Endothelial cell of umbilical vein (primary cell): ENCODE measurements at regions not wholly inside any gene's neighbourhood (a gene's known extent, or its start where the extent isn't known, plus 50 kb on each side); places are given as distances from the start of the nearest gene placed in this dataset.

Source experiments
- BruUV-seq: library from RNA; stranded (reverse); fragments of 400-500 nt; replicated peaks from 2 replicates; lab custom pipeline; 2021; lab: Mats Ljungman, UMichigan
- CTCF ChIA-PET: fragments of 300-600, 350-600 bp; sonication (Branson Sonifier 250); formaldehyde crosslinking; loops from one replicate; lab custom pipeline; 2021; ENCODE audit warnings: antibody characterized with exemption, inconsistent platforms; lab: Charles Lee
- POLR2A ChIA-PET: fragments of 300-600, 350-600 bp; sonication (Branson Sonifier 250); formaldehyde crosslinking; loops from one replicate; lab custom pipeline; 2021; ENCODE audit warnings: antibody characterized with exemption, inconsistent platforms; lab: Charles Lee
- DNase-seq: peaks from one replicate; pipeline ENCODE4 v3.0.0-alpha.2; 2011; ENCODE audit warnings: low read depth, low spot score
- FAIRE-seq: peaks from 2 replicates; lab custom pipeline; 2011; peaks lifted over from hg19 to GRCh38; lab: Jason Lieb, UNC
- H2AFZ ChIP-seq: 2 replicates; pipeline ENCODE4 v1.6.0; 2012; ENCODE audit warnings: low read depth, low read length, control low read depth, inconsistent platforms
- H3K27ac ChIP-seq: 2 replicates; pipeline ENCODE4 v1.5.1; 2011; ENCODE audit warnings: low read depth, mild to moderate bottlenecking, control low read depth, low read length, moderate library complexity; ENCODE audit not compliant: insufficient read depth
- H3K27me3 ChIP-seq, 2 experiments: 2 replicates each; pipeline versions ENCODE4 v1.6.0 to v1.6.1; 2011; ENCODE audit warnings: low read length in 2 of 2, mixed read lengths in 1 of 2; ENCODE audit not compliant: control insufficient read depth in 2 of 2, insufficient read depth in 2 of 2
- H3K36me3 ChIP-seq, 2 experiments: 2 replicates in 1 of 2; 3 replicates in 1 of 2; pipeline ENCODE4 v1.5.1; 2011; ENCODE audit warnings: low read length in 2 of 2, mild to moderate bottlenecking in 1 of 2, moderate library complexity in 1 of 2; ENCODE audit not compliant: control insufficient read depth in 2 of 2, insufficient read depth in 2 of 2; ENCODE audit errors: extremely low read depth in 1 of 2
- H3K4me1 ChIP-seq: 3 replicates; pipeline ENCODE4 v1.5.1; 2011; ENCODE audit warnings: mild to moderate bottlenecking, low read length; ENCODE audit not compliant: control insufficient read depth, insufficient read depth; ENCODE audit errors: extremely low read depth
- H3K4me2 ChIP-seq: 2 replicates; pipeline ENCODE4 v1.6.1; 2011; ENCODE audit warnings: low read length, control low read depth, mixed read lengths; ENCODE audit not compliant: insufficient read depth
- H3K4me3 ChIP-seq, 3 experiments: fragments of 200-600 bp in 1 of 3; sonication (generic), shearing (Covaris generic) in 1 of 3; replicated peaks in 1 of 3; 2 replicates each; pipeline ENCODE4 v1.5.1; 2011 to 2016; ENCODE audit warnings: control low read depth in 3 of 3, low read length in 3 of 3, mild to moderate bottlenecking in 2 of 3, inconsistent platforms in 1 of 3, low read depth in 1 of 3, moderate library complexity in 1 of 3; ENCODE audit not compliant: insufficient read depth in 1 of 3
- H3K79me2 ChIP-seq: 2 replicates; pipeline ENCODE4 v1.6.0; 2012; ENCODE audit warnings: low read length, inconsistent platforms; ENCODE audit not compliant: control insufficient read depth, insufficient read depth
- H3K9ac ChIP-seq: replicated peaks from 2 replicates; pipeline ENCODE3; 2011; ENCODE audit warnings: low read length, control low read depth; ENCODE audit not compliant: insufficient read depth; ENCODE audit errors: extremely low read depth
- H3K9me1 ChIP-seq: replicated peaks from 3 replicates; pipeline ENCODE4 v1.6.0; 2011; ENCODE audit warnings: mild to moderate bottlenecking, low read length; ENCODE audit not compliant: control insufficient read depth, insufficient read depth; ENCODE audit errors: extremely low read depth
- H3K9me3 ChIP-seq: replicated peaks from 2 replicates; pipeline ENCODE4 v1.5.1; 2012; ENCODE audit warnings: low read length, inconsistent platforms; ENCODE audit not compliant: control insufficient read depth, insufficient read depth
- H4K20me1 ChIP-seq: replicated peaks from 2 replicates; pipeline ENCODE3; 2011; ENCODE audit warnings: mild to moderate bottlenecking, low read length; ENCODE audit not compliant: control insufficient read depth, insufficient read depth; ENCODE audit errors: extremely low read depth
- CTCF ChIP-seq, 2 donors: IDR thresholded peaks; 1 replicate in 1 of 2; 2 replicates in 1 of 2; pipeline ENCODE4 v1.5.1; 2011; ENCODE audit warnings: low read length in 2 of 2, mild to moderate bottlenecking in 2 of 2, moderate library complexity in 2 of 2, control low read depth in 1 of 2, inconsistent platforms in 1 of 2, low read depth in 1 of 2; ENCODE audit not compliant: insufficient read depth in 1 of 2; ENCODE audit errors: extremely low read depth in 1 of 2
- GATA2 ChIP-seq: IDR thresholded peaks from 2 replicates; pipeline ENCODE4 v1.7.0; 2011; ENCODE audit warnings: low read depth, mild to moderate bottlenecking, moderate library complexity, mixed read lengths, low read length; ENCODE audit not compliant: insufficient read length, insufficient read depth
- MYC ChIP-seq: IDR thresholded peaks from one replicate; pipeline ENCODE4 v1.6.1; 2011; ENCODE audit warnings: mild to moderate bottlenecking, low read depth, low read length
- POLR2A ChIP-seq: IDR thresholded peaks from 2 replicates; pipeline ENCODE4 v1.6.1; 2012; ENCODE audit warnings: low read depth, mild to moderate bottlenecking, control low read depth, low read length
- dilution Hi-C: fragments of 300-500 bp; cut with MboI; formaldehyde crosslinking; loops from one replicate; pipeline ENCODE4 v1.15.0; 2019; ENCODE audit warnings: low sequenced_read_pairs; ENCODE audit not compliant: extremely low pct_ligation_motif_present
- intact Hi-C: fragments of 100-400 bp; cut with micrococcal nuclease; formaldehyde crosslinking; loops from one replicate; pipeline ENCODE4 v1.10.0; 2022

- no peaks in the 10 kb centered on the region for H3K79me2 ChIP-seq
- intact Hi-C loops (loop anchor here (5.0 kb wide), 2 partner anchors 45 to 90 kb away; no protein-coding TSS in a partner anchor), dilution Hi-C loops (no loop called here)
- DNase-seq = peak; percentile 5
- TF ChIP-seq CTCF (IDR thresholded peaks at IDR 0.05; ENCODE audit: extremely low read depth in 1 of 2, insufficient read depth in 1 of 2, low read depth in 1 of 2, low read length in 2 of 2) (peak in 1 of 2 donors; percentile 16), MYC (no peak), GATA2 (no peak), POLR2A (no peak)
- no TSS peak for BruUV-seq
- no peak overlapping the region for H3K4me3 ChIP-seq
- H3K4me1 ChIP-seq = no peaks in the 10 kb centered on the region
- CTCF ChIA-PET = no interaction called here
- no peak overlapping the region for H3K4me2 ChIP-seq
- no peak overlapping the region for H3K27ac ChIP-seq
- peak; percentile 15 for FAIRE-seq
- POLR2A ChIA-PET = no interaction called here
- no peaks in the 10 kb centered on the region for H3K9me3 ChIP-seq
- no peaks in the 10 kb centered on the region for H3K36me3 ChIP-seq
- H3K9ac ChIP-seq = no peak overlapping the region
- no peaks in the 10 kb centered on the region for H3K27me3 ChIP-seq
- no peaks in the 10 kb centered on the region for H3K9me1 ChIP-seq
- H2AFZ ChIP-seq = no peak overlapping the region
- H4K20me1 ChIP-seq = no peaks in the 10 kb centered on the region
Observed at GRCh38 chr5:39691993-39692392, 267.2 kb upstream of the DAB2 start.

- Histone ChIP-seq H3K4me3 (no peak overlapping the region), H3K9me3 (no peaks in the 10 kb centered on the region), H3K9me1 (no peaks in the 10 kb centered on the region), H3K27ac (no peak overlapping the region), H3K36me3 (no peaks in the 10 kb centered on the region), H3K79me2 (no peaks in the 10 kb centered on the region), H3K9ac (no peak overlapping the region), H3K4me1 (no peaks in the 10 kb centered on the region), H2AFZ (no peak overlapping the region), H4K20me1 (no peaks in the 10 kb centered on the region), H3K27me3 (no peaks in the 10 kb centered on the region), H3K4me2 (no peak overlapping the region)
- TF ChIP-seq GATA2 (no peak), MYC (no peak)
- FAIRE-seq = no peak
- dilution Hi-C loops = no loop called here
- no TSS peak for BruUV-seq
- intact Hi-C loops = loop anchor here (5.0 kb wide), 2 partner anchors 44 to 89 kb away; no protein-coding TSS in a partner anchor
- ChIA-PET CTCF (interaction anchor here (1.2 kb wide), 1 partner anchor 86 kb away, joined by 4 read pairs; no protein-coding TSS in a partner anchor), POLR2A (no interaction called here)
- no peak for DNase-seq
Observed at GRCh38 chr5:39691136-39691535, 266.4 kb upstream of the DAB2 start.
